ENCODE measurements at regions not wholly inside any gene's neighbourhood (a gene's known extent, or its start where the extent isn't known, plus 50 kb on each side); places are given as distances from the start of the nearest gene placed in this dataset.

DNA sequence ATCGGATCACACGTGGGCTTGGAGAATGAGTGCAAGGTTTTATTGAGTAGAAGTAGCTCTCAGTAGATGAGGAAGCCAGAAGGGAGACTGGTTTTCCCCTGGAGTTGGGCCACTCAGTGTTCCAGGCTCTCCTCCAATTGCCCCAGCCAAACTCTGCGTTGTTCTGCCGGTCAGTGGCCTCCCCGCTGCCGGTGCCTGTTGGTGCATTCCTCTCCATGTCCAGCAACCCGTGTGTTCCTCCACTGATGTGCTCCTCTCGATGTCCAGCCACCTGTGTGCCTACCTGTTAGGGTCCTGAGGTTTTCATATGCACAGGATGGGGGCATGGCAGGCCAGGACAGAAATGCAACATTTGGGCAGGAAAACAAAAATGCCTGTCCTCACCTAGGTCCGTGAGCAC, 888.0 kb upstream of the PTPRD start:
- no peak overlapping the region for H3K4me3 ChIP-seq (ENCODE audit: low read length)
- no peak for DNase-seq (ENCODE audit: low read depth)
- TF ChIP-seq, protein P1, sequence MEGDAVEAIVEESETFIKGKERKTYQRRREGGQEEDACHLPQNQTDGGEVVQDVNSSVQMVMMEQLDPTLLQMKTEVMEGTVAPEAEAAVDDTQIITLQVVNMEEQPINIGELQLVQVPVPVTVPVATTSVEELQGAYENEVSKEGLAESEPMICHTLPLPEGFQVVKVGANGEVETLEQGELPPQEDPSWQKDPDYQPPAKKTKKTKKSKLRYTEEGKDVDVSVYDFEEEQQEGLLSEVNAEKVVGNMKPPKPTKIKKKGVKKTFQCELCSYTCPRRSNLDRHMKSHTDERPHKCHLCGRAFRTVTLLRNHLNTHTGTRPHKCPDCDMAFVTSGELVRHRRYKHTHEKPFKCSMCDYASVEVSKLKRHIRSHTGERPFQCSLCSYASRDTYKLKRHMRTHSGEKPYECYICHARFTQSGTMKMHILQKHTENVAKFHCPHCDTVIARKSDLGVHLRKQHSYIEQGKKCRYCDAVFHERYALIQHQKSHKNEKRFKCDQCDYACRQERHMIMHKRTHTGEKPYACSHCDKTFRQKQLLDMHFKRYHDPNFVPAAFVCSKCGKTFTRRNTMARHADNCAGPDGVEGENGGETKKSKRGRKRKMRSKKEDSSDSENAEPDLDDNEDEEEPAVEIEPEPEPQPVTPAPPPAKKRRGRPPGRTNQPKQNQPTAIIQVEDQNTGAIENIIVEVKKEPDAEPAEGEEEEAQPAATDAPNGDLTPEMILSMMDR (conservative IDR thresholded peaks at IDR 0.05; ENCODE audit: low read depth, low read length), result no peak

DNA sequence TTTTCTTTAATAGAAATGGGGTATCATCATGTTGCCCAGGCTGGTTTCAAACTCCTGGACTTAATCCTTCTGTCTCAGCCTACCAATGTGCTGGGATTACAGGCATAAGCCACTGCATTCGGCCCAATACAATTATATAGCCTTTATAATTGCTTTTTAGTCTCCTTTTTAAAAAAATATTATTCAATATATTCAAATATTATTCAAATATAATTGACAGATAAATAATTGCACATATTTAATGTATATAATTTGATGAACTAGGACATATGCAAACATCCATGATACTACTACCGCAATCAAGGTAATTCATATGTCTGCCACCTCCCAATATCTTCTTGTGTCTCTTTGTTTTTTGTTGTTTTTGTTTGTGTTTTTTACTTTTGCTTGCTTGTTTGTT, 894.2 kb upstream of the PTPRD start:
- DNase-seq (ENCODE audit: low read depth), result no peak
- H3K4me3 ChIP-seq (ENCODE audit: low read length), result no peak overlapping the region
- TF ChIP-seq, protein P1 (conservative IDR thresholded peaks at IDR 0.05; ENCODE audit: low read depth, low read length), result no peak

DNA sequence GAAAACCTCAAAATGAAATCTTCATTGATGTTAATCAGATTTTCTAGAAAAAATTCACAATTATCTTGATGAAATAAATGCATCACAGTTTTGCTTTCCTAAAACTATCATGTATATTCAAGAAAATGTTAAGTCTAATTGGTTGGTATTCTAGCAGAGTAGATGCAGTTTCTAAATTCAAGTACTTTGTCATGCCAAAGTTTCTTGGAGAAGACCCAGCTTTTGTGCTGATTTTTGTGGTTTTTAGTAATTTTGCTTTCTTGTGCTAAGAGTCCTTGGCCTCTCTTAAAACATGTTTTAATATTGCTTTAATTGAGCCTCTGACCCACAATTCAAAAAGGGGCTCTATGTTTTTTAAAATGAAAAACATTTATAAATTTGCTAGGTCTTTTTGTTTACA, 924.8 kb upstream of the PTPRD start:
- no peak for DNase-seq (ENCODE audit: low read depth)
- no peak overlapping the region for H3K4me3 ChIP-seq (ENCODE audit: low read length)
- TF ChIP-seq, protein P1 (conservative IDR thresholded peaks at IDR 0.05; ENCODE audit: low read depth, low read length), result no peak

DNA sequence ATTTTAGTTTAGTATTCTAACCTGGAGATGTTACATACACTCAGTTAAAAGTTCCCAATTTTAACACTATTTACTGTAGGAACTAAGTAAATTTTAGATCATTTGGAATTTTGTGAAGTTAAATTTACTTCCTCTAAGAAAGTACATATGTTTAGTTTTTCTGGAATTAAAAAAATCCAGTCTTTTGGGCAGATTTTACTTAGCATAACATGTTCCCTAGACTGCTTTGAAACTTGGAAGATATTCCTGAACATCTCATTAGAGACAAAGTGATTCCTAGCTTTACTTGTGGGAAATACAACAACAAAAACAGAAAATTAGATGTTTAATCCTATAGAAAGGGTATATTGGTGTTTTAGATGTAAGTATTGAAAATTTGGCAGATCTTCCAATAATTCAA, 930.0 kb upstream of the PTPRD start:
- TF ChIP-seq, protein P1 (conservative IDR thresholded peaks at IDR 0.05; ENCODE audit: low read depth, low read length), result no peak
- DNase-seq (ENCODE audit: low read depth), result no peak
- no peak overlapping the region for H3K4me3 ChIP-seq (ENCODE audit: low read length)

DNA sequence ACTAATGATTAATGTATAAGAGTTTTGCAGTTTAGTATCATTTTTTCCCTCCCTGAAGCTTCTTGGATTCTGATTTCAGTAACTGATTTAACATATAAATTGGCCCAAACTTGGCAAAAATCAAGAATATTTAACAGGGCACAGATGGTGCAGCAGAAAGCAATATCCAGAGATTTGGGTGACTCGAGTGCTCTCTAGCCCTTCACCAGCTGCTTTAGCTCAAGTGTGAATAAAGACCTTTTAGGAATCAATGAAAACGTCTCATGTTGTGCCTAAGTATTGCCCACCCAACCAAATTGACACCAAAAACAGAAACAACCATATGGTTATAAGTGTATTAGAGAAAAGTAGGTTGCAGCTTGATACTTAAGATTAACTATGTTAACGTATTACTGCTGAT, 933.4 kb upstream of the PTPRD start:
- DNase-seq (ENCODE audit: low read depth), result no peak
- no peak overlapping the region for H3K4me3 ChIP-seq (ENCODE audit: low read length)
- TF ChIP-seq, protein P1 (conservative IDR thresholded peaks at IDR 0.05; ENCODE audit: low read depth, low read length), result no peak

DNA sequence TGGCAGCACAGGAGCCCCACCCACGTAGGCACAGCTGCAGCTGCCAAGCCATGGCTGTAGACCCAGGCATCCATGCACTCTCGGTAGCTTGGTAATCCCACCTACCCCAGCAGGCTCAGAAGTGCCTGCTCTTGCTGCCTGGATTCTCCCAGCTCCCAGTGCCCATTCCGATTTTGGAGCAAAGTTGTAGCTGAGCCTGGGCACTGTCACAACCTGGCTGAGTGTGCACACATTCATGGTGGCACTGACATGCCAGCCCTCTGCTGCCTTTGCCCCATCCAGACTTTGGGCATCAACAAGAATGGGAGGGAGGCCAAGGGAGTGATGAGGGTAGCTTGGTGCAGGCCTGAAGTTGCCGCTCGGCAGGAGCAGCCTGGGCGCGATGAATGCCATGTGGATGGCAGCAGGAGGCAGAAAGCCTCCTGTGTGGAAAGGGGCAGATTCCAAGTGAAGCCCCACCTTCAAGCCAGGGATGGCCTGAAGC, 936.6 kb upstream of the PTPRD start:
- TF ChIP-seq, protein P1 (conservative IDR thresholded peaks at IDR 0.05; ENCODE audit: low read depth, low read length), result no peak
- no peak overlapping the region for H3K4me3 ChIP-seq (ENCODE audit: low read length)
- no peak for DNase-seq (ENCODE audit: low read depth)

DNA sequence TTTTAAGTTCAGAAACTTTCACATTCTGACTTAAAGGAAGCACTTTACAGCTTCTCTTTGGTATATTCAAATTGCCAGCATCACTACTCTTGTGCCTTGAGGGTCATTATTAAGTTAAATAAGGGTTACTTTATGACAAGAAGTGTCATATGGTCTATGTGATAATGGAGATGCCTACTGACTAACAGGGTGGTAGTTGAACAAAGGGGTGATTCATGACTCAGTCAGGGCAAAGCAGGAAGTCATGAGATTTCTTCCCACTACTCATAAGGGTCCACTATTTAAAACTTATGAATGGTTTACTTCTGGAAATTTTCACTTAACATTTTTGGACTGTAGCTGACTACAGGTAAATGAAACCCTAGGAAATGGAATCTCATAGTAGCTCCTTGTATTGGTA, 938.3 kb upstream of the PTPRD start:
- no peak for DNase-seq (ENCODE audit: low read depth)
- no peak overlapping the region for H3K4me3 ChIP-seq (ENCODE audit: low read length)
- TF ChIP-seq, protein P1 (conservative IDR thresholded peaks at IDR 0.05; ENCODE audit: low read depth, low read length), result no peak

Data from retinal pigment epithelial cell (primary cell).